Epithelial cell of esophagus (primary cell): ENCODE measurements at regions not wholly inside any gene's neighbourhood (a gene's known extent, or its start where the extent isn't known, plus 50 kb on each side); places are given as distances from the start of the nearest gene placed in this dataset.

ENCODE experiments used
- DNase-seq: peaks from one replicate; pipeline ENCODE4 v3.0.0; 2010; ENCODE audit warnings: low read depth
- H3K4me3 ChIP-seq: 2 replicates; pipeline ENCODE4 v1.5.1; 2011; ENCODE audit warnings: mild to moderate bottlenecking, low read length, control low read depth
- CTCF ChIP-seq: IDR thresholded peaks from 2 replicates; pipeline ENCODE4 v1.5.1; 2011; ENCODE audit warnings: low read depth, mild to moderate bottlenecking, low read length, control low read depth, inconsistent platforms; ENCODE audit not compliant: insufficient read depth; ENCODE audit errors: missing control alignments

GRCh38 chr10:36604316-36604715, 521.1 kb upstream of the ANKRD30A start:
- no peak overlapping the region for H3K4me3 ChIP-seq
- DNase-seq = no peak
- no peak for TF ChIP-seq CTCF

GRCh38 chr10:36603688-36604087, 521.7 kb upstream of the ANKRD30A start:
- no peak for DNase-seq
- no peak overlapping the region for H3K4me3 ChIP-seq
- TF ChIP-seq CTCF = no peak

- H3K4me3 ChIP-seq = no peak overlapping the region
- DNase-seq = peak; percentile 60
- TF ChIP-seq CTCF = no peak
Measured at GRCh38 chr10:36602374-36602773, 523.0 kb upstream of the ANKRD30A start.

- DNase-seq = no peak
- no peak overlapping the region for H3K4me3 ChIP-seq
- no peak for TF ChIP-seq CTCF
Measured at GRCh38 chr10:36597756-36598320, 527.6 kb upstream of the ANKRD30A start.

- no peak overlapping the region for H3K4me3 ChIP-seq
- DNase-seq = no peak
- TF ChIP-seq CTCF = no peak
Measured at GRCh38 chr10:36592964-36593363, 532.4 kb upstream of the ANKRD30A start.

GRCh38 chr10:36591436-36591835, 534.0 kb upstream of the ANKRD30A start:
- H3K4me3 ChIP-seq = no peak overlapping the region
- TF ChIP-seq CTCF = no peak
- DNase-seq = no peak

GRCh38 chr10:36583690-36584089, 541.7 kb upstream of the ANKRD30A start:
- no peak for DNase-seq
- TF ChIP-seq CTCF = no peak
- no peak overlapping the region for H3K4me3 ChIP-seq
